Mucosa of descending colon (tissue), 3 donors: ENCODE measurements at regions not wholly inside any gene's neighbourhood (a gene's known extent, or its start where the extent isn't known, plus 50 kb on each side); places are given as distances from the start of the nearest gene placed in this dataset.

ENCODE experiments used
- ATAC-seq: fragments of 200-7000 bp; cut with Tn5 transposase; one replicate; pipeline ENCODE4 v1.9.1; 2020; ENCODE audit warnings: mild to moderate bottlenecking, moderate library complexity
- DNase-seq, 3 donors: peaks; one replicate each; pipeline ENCODE4 v3.0.0-alpha.2; 2020
- H3K36me3 ChIP-seq: fragments of 200-600 bp; one replicate; pipeline ENCODE4 v1.8.0; 2021; ENCODE audit warnings: low read depth, mild to moderate bottlenecking
- H3K4me1 ChIP-seq: fragments of 200-600 bp; one replicate; pipeline ENCODE4 v1.8.0; 2021; ENCODE audit warnings: low read depth, mild to moderate bottlenecking
- H3K4me3 ChIP-seq: fragments of 200-600 bp; one replicate; pipeline ENCODE4 v1.8.0; 2021; ENCODE audit warnings: mild to moderate bottlenecking
- H3K9me3 ChIP-seq: fragments of 200-600 bp; one replicate; pipeline ENCODE4 v1.8.0; 2021; ENCODE audit warnings: mild to moderate bottlenecking
- CTCF ChIP-seq: fragments of 200-600 bp; IDR thresholded peaks from one replicate; pipeline ENCODE4 v1.8.0; 2022; ENCODE audit warnings: antibody characterized with exemption, mild to moderate bottlenecking
- intact Hi-C, 2 donors: fragments of 100-400 bp; cut with DNase I in 1 of 2; cut with micrococcal nuclease in 1 of 2; formaldehyde crosslinking; loops; one replicate each; pipeline versions ENCODE4 v1.11.0 to v1.11.1; 2022; cut with DNase I, micrococcal nuclease
- donor health status: DM: no; HTN: no; CAD: no; lungs with moderate emphysema.
- donor health status: DM: no; HTN: no; CAD: no.
- donor health status: DM: no; HTN: yes; CAD: no.

DNA sequence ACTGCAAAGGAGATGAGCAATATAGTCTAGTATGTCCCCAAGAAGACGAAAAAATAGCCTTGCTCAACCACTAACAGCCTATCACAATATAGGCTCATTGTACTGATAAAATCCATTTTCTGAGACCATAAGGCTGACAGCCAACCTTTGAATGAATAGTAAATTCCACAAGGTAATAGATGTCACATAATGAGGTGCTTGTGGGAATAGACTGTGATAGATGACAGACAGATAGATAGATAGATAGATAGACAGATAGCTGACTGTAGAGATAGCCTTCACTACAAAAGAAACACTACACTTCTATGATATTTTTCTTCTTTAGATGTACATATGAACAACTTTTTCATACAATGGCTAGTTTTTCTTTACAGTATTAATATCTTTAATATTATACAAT is 760.3 kb upstream of the NRSN1 start:
- no peak for TF ChIP-seq CTCF
- no peaks in the 10 kb centered on the region for H3K9me3 ChIP-seq
- intact Hi-C loops: no loop called here
- no peaks in the 10 kb centered on the region for H3K36me3 ChIP-seq
- no peak overlapping the region for H3K4me3 ChIP-seq
- ATAC-seq (no peak), DNase-seq (no peak)
- H3K4me1 ChIP-seq: no peaks in the 10 kb centered on the region

DNA sequence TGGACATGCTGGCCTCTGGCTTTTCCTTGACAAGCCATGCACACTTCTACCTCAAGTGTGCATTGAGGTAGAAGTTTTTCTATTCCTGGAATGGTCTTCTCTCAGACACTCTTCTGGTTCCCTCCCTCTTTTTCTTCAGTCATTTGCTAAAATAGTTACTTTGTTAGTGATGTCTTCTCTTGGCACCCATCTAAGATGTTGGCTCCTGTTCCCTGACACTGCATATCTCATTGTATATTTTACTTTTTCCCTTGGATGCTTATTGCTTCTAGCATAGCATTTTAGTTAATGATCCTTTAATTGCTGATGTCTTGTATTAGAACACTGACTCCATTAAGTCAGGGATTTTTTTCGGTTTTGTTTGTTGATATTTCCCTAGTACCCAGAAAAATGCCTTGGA is 758.7 kb upstream of the NRSN1 start:
- DNase-seq (no peak), ATAC-seq (no peak)
- no peak for TF ChIP-seq CTCF
- H3K4me1 ChIP-seq: no peaks in the 10 kb centered on the region
- no peaks in the 10 kb centered on the region for H3K9me3 ChIP-seq
- no peak overlapping the region for H3K4me3 ChIP-seq
- intact Hi-C loops: no loop called here
- no peaks in the 10 kb centered on the region for H3K36me3 ChIP-seq

DNA sequence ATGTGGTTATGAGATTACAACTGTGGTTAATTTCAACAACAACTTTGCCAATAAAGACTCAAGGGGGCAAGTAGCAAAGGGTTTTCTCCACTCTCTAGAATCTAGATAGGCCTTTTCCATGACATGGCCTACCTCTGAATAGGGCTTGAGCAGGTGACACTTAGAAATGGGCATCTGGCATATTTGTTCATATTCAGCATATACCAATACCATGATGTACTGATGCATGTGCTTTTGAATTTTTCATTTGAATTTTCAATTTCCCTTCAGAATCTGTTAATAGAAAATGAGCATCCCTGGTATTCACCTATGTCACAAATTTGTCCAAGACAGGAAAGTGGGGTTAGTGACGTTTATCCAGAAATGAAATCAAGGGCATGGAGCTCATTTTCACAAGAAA is 757.5 kb upstream of the NRSN1 start:
- no peak for ATAC-seq
- no peaks in the 10 kb centered on the region for H3K4me1 ChIP-seq
- H3K9me3 ChIP-seq: no peaks in the 10 kb centered on the region
- H3K4me3 ChIP-seq: no peak overlapping the region
- intact Hi-C loops: no loop called here
- no peaks in the 10 kb centered on the region for H3K36me3 ChIP-seq
- DNase-seq: no peak
- TF ChIP-seq CTCF: no peak

DNA sequence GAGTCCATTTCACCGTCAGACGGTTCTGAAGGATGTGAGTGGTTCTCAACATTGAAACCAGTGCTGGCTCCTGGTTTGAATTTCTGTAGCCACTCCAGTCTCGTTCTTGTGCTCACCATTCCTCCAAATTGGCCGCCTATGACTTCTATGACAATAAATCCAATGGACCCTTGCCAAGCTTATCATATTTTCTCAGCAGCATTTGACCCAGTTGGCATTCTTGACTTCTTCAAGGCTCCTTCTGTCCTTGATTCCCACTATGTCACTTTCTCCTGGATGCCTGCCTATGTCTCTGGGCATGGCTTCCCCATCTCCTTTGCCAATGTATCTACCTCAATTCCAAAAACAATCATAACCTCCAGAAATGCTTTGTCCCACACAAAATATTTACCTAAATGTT is 756.0 kb upstream of the NRSN1 start:
- H3K4me3 ChIP-seq: no peak overlapping the region
- DNase-seq: no peak
- H3K36me3 ChIP-seq: no peaks in the 10 kb centered on the region
- no peak for ATAC-seq
- no peak for TF ChIP-seq CTCF
- H3K9me3 ChIP-seq: no peaks in the 10 kb centered on the region
- intact Hi-C loops: no loop called here
- H3K4me1 ChIP-seq: no peaks in the 10 kb centered on the region

GRCh38 chr6:23371132-23371915 is 754.7 kb upstream of the NRSN1 start:
- DNase-seq (no peak), ATAC-seq (no peak)
- H3K4me1 ChIP-seq: no peaks in the 10 kb centered on the region
- no peaks in the 10 kb centered on the region for H3K36me3 ChIP-seq
- no peak overlapping the region for H3K4me3 ChIP-seq
- H3K9me3 ChIP-seq: no peaks in the 10 kb centered on the region
- no peak for TF ChIP-seq CTCF
- intact Hi-C loops: no loop called here

GRCh38 chr6:23377830-23378229 is 748.2 kb upstream of the NRSN1 start:
- Histone ChIP-seq H3K9me3 (no peaks in the 10 kb centered on the region), H3K4me1 (no peaks in the 10 kb centered on the region), H3K36me3 (no peaks in the 10 kb centered on the region), H3K4me3 (no peak overlapping the region)
- no peak for TF ChIP-seq CTCF
- DNase-seq: no peak
- intact Hi-C loops: no loop called here
- ATAC-seq: no peak
